ENCODE measurements at regions not wholly inside any gene's neighbourhood (a gene's known extent, or its start where the extent isn't known, plus 50 kb on each side); places are given as distances from the start of the nearest gene placed in this dataset.

DNA sequence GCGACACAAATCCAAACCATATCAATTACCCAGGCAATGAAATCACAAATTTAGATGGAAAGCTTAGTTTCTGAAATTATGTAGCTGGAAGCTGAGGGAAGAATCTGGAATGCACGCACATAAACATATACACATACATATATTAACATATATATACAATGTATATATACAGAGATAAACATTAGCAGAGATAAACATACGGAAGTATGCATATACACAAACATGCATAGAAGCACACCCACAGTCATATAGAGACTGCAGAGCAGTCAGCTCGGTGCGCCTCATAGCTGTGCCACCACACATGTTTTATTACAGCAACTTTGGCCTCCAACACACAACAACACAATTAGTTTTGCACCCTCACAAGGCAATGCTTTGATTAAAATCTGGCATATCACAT lies 288.1 kb downstream of the TEX29 start:
- Mint-ChIP-seq H3K27ac (no peak overlapping the region), H3K36me3 (peaks cover 2% of the 10 kb centered on the region), H3K4me3 (no peak overlapping the region), H3K9me3 (ENCODE audit: low read depth) (no peaks in the 10 kb centered on the region), H3K4me1 (ENCODE audit: low read depth) (peaks cover 4% of the 10 kb centered on the region), H3K27me3 (peaks cover 2% of the 10 kb centered on the region)

DNA sequence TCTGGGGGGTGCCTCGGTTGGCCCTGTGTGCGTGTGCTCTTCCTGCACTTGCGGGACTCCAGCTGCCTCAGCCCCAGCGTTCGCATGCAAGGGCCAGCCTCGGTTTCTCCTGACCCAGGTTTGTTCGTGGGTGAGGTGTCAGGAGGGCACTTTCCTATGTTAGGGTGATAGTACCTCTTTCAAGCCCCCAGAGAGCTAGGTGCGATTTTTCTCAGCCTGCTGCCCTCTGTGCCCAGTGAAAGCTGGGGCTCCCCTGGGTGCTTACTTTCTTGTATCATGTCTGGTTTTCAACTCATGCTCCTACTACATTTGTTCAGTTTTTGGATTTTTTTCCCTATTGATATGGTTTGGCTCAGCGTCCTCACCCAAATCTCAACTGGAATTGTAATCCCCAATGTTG lies 289.2 kb downstream of the TEX29 start:
- Mint-ChIP-seq H3K4me3 (no peak overlapping the region), H3K27ac (no peak overlapping the region), H3K4me1 (ENCODE audit: low read depth) (peaks cover 4% of the 10 kb centered on the region), H3K9me3 (ENCODE audit: low read depth) (no peaks in the 10 kb centered on the region), H3K36me3 (peaks cover 2% of the 10 kb centered on the region), H3K27me3 (peaks cover 2% of the 10 kb centered on the region)

DNA sequence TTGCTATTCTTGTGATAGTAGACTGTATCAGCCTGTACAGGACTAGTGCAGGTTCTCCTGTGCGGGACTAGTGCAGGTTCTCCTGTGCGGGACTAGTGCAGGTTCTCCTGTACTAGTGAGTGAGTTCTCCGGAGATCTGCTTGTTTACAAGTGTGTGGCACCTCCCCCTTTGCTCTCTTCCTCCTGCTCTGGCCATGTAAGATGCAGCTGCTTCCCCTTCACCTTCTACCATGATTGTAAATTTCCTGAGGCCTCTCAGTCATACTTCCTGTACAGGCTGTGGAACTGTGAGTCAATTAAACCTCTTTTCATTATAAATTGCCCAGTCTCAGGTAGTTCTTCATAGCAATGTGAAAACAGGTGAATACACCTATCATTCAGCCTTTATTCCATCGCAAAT lies 289.6 kb downstream of the TEX29 start:
- Mint-ChIP-seq H3K27me3 (peaks cover 2% of the 10 kb centered on the region), H3K4me1 (ENCODE audit: low read depth) (peaks cover 4% of the 10 kb centered on the region), H3K9me3 (ENCODE audit: low read depth) (no peaks in the 10 kb centered on the region), H3K4me3 (no peak overlapping the region), H3K27ac (no peak overlapping the region), H3K36me3 (peaks cover 2% of the 10 kb centered on the region)

DNA sequence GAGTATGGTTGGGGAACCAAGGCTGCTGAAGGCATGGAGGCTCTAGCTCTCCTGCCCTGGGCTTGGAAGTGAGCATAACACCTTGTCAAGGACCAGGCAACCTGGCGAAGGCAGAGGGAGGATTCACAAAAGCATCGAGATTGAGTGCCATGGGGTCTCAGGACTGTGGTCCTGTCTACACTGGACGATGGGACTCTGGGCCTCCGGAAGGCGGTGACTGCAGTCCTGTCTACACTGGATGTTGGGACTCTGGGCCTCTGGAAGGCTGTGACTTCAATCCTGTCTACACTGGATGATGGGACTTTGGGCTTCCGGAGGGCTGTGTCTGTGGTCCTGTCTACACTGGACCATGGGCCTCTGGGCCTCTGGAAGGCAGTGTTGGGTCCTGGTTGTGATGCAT lies 290.4 kb downstream of the TEX29 start:
- Mint-ChIP-seq H3K9me3 (ENCODE audit: low read depth) (no peaks in the 10 kb centered on the region), H3K4me3 (no peak overlapping the region), H3K27me3 (peaks cover 2% of the 10 kb centered on the region), H3K27ac (no peak overlapping the region), H3K36me3 (peaks cover 2% of the 10 kb centered on the region), H3K4me1 (ENCODE audit: low read depth) (peaks cover 4% of the 10 kb centered on the region)

GRCh38 chr13:111611651-111612050 lies 291.2 kb downstream of the TEX29 start:
- no peaks in the 10 kb centered on the region for H3K9me3 Mint-ChIP-seq (ENCODE audit: low read depth)
- peaks cover 2% of the 10 kb centered on the region for H3K27me3 Mint-ChIP-seq
- H3K36me3 Mint-ChIP-seq = peaks cover 2% of the 10 kb centered on the region
- no peak overlapping the region for H3K27ac Mint-ChIP-seq
- H3K4me3 Mint-ChIP-seq = no peak overlapping the region
- H3K4me1 Mint-ChIP-seq (ENCODE audit: low read depth) = peaks cover 4% of the 10 kb centered on the region

DNA sequence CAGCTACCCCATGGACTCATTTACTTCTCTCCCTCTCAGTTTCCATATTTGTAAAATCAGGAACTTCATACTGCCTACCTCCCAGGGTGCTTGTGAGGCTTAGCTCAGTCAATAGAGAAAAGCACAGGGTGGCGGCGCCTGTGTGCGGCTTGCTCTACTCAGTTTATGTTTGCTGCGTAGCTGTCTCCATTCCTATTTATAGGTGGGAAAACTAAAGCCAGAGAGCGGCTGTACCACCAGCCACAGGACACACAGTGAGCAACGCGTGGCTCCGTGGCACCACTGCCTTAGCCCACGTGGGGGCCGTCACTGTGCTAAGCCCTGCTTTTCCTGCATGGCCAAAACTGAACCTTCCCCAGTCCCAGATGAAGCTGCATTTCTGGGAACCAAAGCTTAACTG lies 292.4 kb downstream of the TEX29 start:
- peaks cover 2% of the 10 kb centered on the region for H3K36me3 Mint-ChIP-seq
- H3K27ac Mint-ChIP-seq = no peak overlapping the region
- no peak overlapping the region for H3K4me3 Mint-ChIP-seq
- peaks cover 2% of the 10 kb centered on the region for H3K27me3 Mint-ChIP-seq
- H3K9me3 Mint-ChIP-seq (ENCODE audit: low read depth) = no peaks in the 10 kb centered on the region
- peaks cover 4% of the 10 kb centered on the region for H3K4me1 Mint-ChIP-seq (ENCODE audit: low read depth)

- no peaks in the 10 kb centered on the region for H3K36me3 Mint-ChIP-seq
- no peak overlapping the region for H3K27ac Mint-ChIP-seq
- peaks cover 4% of the 10 kb centered on the region for H3K4me1 Mint-ChIP-seq (ENCODE audit: low read depth)
- no peak overlapping the region for H3K4me3 Mint-ChIP-seq
- H3K9me3 Mint-ChIP-seq (ENCODE audit: low read depth) = no peaks in the 10 kb centered on the region
- no peaks in the 10 kb centered on the region for H3K27me3 Mint-ChIP-seq
These were observed 293.6 kb downstream of the TEX29 start for GRCh38 chr13:111614009-111614408.

GRCh38 chr13:111614613-111615012 lies 294.2 kb downstream of the TEX29 start:
- Mint-ChIP-seq H3K36me3 (no peaks in the 10 kb centered on the region), H3K27ac (no peak overlapping the region), H3K4me3 (no peak overlapping the region), H3K4me1 (ENCODE audit: low read depth) (peaks cover 4% of the 10 kb centered on the region), H3K27me3 (no peaks in the 10 kb centered on the region), H3K9me3 (ENCODE audit: low read depth) (no peaks in the 10 kb centered on the region)

DNA sequence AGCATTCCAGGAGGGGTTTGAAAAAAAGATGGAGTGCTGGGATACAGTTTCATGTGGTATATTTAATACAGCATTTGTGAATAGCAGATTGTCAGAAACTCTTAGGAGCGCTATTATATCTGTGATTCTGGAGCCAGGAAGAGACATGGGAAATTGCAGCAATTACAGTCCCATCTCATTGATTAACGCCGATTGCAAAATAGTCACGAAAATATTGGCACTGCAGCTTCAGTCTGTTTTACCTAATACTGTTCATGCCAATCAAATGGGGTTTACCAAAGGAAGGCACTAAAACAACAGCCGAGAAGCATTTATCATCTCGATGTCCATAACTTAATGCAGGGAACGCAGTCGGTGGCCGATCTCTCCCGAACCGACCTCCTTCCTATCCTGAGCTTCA lies 295.8 kb downstream of the TEX29 start:
- Mint-ChIP-seq H3K27ac (no peak overlapping the region), H3K27me3 (no peaks in the 10 kb centered on the region), H3K36me3 (no peaks in the 10 kb centered on the region), H3K4me3 (no peak overlapping the region), H3K9me3 (ENCODE audit: low read depth) (no peaks in the 10 kb centered on the region), H3K4me1 (ENCODE audit: low read depth) (no peaks in the 10 kb centered on the region)

- Mint-ChIP-seq H3K4me1 (ENCODE audit: low read depth) (no peaks in the 10 kb centered on the region), H3K4me3 (no peak overlapping the region), H3K27me3 (no peaks in the 10 kb centered on the region), H3K36me3 (no peaks in the 10 kb centered on the region), H3K9me3 (ENCODE audit: low read depth) (no peaks in the 10 kb centered on the region), H3K27ac (no peak overlapping the region)
These were observed 299.7 kb downstream of the TEX29 start for GRCh38 chr13:111620166-111620565.

- Mint-ChIP-seq H3K9me3 (ENCODE audit: low read depth) (no peaks in the 10 kb centered on the region), H3K27ac (no peak overlapping the region), H3K36me3 (no peaks in the 10 kb centered on the region), H3K4me3 (no peak overlapping the region), H3K27me3 (no peaks in the 10 kb centered on the region), H3K4me1 (ENCODE audit: low read depth) (no peaks in the 10 kb centered on the region)
These were observed 300.1 kb downstream of the TEX29 start for GRCh38 chr13:111620586-111620985.

GRCh38 chr13:111621164-111621563 lies 300.7 kb downstream of the TEX29 start:
- H3K27me3 Mint-ChIP-seq = no peaks in the 10 kb centered on the region
- H3K4me3 Mint-ChIP-seq = no peak overlapping the region
- H3K4me1 Mint-ChIP-seq (ENCODE audit: low read depth) = no peaks in the 10 kb centered on the region
- H3K27ac Mint-ChIP-seq = no peak overlapping the region
- H3K9me3 Mint-ChIP-seq (ENCODE audit: low read depth) = no peaks in the 10 kb centered on the region
- no peaks in the 10 kb centered on the region for H3K36me3 Mint-ChIP-seq

DNA sequence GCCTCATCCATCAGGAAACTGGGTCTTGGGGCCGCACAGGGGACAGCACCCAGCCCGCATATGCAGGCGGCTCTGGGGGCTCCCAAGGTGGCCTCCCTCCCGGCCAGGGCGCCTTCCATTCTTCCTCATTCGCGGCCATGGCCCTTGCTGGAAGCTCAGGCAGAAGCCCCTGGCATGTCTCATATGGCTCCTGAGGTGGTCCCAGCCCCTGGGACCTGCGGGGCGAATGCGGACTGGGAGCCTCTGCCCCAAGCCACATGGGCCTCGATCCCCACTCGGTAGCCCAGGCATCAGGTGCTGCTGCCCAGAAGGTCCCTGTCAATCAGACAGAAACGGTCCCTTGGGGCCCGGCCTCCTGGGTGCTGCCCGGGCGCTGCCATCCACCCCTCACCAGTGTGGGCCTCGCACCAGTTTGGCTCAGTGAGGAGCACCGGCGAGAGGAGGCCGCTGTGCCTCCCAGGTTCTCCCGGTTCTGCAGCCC lies 301.6 kb downstream of the TEX29 start:
- Mint-ChIP-seq H3K9me3 (ENCODE audit: low read depth) (no peaks in the 10 kb centered on the region), H3K4me3 (no peak overlapping the region), H3K27me3 (no peaks in the 10 kb centered on the region), H3K4me1 (ENCODE audit: low read depth) (no peaks in the 10 kb centered on the region), H3K27ac (no peak overlapping the region), H3K36me3 (no peaks in the 10 kb centered on the region)

DNA sequence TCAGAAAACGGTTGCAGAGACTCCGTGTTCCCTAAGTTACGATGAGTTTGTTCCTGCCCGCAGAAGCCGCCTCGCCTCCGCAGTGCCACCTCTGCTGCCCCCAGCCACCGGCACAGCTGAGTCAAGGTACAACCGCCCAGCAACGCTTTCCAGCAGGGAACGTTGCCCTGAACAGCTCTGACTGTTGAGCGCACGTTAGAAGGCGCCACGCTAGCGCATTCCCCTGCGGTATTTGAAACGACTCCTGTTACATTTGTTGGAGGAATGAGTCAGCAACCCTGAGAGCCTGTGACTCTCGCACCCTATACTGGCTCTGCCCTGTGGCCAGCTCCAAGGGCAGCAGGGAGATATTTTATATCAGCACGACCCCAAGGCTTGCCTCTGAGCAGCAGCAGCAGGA lies 302.8 kb downstream of the TEX29 start:
- Mint-ChIP-seq H3K36me3 (no peaks in the 10 kb centered on the region), H3K4me1 (ENCODE audit: low read depth) (no peaks in the 10 kb centered on the region), H3K27ac (no peak overlapping the region), H3K4me3 (no peak overlapping the region), H3K27me3 (no peaks in the 10 kb centered on the region), H3K9me3 (ENCODE audit: low read depth) (no peaks in the 10 kb centered on the region)

GRCh38 chr13:111623743-111624505 lies 303.5 kb downstream of the TEX29 start:
- no peak overlapping the region for H3K27ac Mint-ChIP-seq
- no peaks in the 10 kb centered on the region for H3K9me3 Mint-ChIP-seq (ENCODE audit: low read depth)
- no peaks in the 10 kb centered on the region for H3K4me1 Mint-ChIP-seq (ENCODE audit: low read depth)
- H3K4me3 Mint-ChIP-seq = no peak overlapping the region
- no peaks in the 10 kb centered on the region for H3K36me3 Mint-ChIP-seq
- no peaks in the 10 kb centered on the region for H3K27me3 Mint-ChIP-seq
